ENCODE measurements at regions not wholly inside any gene's neighbourhood (a gene's known extent, or its start where the extent isn't known, plus 50 kb on each side); places are given as distances from the start of the nearest gene placed in this dataset.
"Not testable (repeated sequence)": the region's sequence is repeated elsewhere in the genome, so short reads cannot be mapped to it uniquely, and the experiment has no call there.

DNA sequence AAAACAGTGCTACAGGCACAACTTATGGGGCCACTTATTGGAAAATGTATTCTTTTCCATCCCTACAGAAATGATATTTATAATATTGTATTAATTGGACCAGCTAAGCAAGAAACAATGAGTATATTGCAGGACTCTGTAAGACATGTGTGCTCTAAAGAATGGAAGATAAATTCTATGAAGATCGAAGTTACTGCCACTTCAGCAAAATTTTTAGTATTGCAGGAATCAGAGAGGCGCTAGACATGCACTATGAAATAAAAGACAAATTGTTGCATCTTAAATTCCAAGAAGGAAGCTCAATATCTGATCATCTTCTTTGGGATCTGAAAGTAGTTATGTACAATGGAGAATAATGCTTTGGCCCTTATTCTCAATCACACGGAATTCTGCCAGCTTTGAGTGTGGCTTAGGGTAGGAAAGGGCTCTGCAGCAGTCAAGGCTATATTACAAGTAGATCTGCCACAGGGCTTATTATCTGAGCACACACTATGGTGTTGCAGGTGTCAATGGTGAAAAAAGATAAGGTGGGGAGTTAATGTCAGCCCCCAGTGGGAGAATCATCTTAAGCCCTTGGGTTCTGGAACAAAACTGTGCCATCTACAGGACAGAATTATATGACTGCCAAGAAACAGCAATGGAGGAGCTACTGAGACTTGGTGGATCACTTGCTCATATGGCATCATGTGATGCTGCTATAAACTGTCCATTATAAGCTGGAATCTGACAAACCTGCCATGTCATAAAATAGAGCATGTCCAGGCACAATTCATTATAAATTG is 334.0 kb upstream of the NDST3 start:
- no peak for DNase-seq

DNA sequence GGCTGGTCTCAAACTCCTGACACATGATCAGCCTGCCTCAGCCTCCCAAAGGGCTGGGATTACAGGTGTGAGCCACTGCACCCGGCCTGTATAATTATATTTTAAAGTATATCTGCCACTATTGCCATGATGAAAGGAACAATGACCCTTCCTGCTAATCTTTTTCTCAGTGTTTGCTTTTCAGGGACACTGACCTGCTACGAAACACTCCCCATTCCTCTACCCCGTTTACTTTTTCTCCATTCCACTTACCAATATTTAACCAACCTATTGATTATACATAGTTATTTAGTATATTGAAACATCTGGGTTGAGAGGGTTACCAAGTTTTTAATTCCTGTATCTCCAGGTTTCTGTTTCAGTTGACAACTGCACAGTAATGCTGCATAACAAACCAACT is 331.9 kb upstream of the NDST3 start:
- no peak for DNase-seq

DNA sequence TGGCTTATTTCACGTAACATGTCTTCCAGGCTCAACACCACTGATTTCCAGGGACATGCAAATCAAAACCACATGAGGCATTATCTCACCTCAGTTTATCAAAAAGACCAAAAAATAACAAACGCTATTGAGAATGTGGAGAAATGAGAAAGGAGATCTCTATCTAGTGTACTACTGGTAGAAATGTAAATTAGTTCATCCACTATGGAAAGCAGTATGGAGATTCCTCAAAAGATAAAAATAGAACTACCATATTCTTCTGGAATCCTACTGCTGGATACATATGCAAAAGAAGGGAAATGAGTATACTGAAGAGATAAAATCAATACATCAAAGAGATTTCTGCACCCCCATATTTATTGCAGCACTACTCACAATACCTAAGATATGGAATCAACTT is 329.6 kb upstream of the NDST3 start:
- DNase-seq: no peak

DNA sequence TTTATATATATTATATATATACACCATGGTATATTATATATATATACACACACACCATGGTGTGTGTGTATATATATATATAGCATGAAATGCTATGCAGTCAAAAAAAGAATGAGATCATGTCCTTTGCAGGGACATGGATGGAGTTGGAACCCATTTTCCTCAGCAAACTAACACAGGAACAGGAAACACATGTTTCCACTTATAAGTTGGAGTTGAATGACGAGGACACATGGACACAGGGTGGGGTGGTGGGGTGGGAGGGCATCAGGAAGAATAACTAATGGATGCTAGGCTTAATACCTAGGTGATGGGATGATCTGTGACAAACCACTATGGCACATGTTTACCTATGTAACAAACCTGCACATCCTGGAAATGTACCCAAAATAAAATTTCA is 293.6 kb upstream of the NDST3 start:
- no peak for DNase-seq

DNA sequence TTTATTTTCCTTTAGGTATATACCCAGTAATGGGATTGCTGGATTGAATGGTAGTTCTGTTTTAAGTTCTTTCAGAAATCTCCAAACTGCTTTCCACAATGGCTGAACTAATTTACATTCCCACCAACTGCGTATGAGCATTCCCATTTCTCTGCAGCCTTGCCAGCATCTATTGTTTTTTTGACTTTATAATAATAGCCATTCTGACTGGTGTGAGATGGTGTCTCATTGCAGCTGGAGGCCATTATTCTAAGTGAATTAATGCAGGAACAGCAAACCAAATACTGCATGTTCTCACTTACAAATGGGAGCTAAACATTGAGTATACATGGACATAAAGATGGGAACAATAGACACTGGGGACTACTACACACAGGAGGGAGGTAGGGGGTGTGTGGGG is 288.9 kb upstream of the NDST3 start:
- not testable (repeated sequence) for DNase-seq

DNA sequence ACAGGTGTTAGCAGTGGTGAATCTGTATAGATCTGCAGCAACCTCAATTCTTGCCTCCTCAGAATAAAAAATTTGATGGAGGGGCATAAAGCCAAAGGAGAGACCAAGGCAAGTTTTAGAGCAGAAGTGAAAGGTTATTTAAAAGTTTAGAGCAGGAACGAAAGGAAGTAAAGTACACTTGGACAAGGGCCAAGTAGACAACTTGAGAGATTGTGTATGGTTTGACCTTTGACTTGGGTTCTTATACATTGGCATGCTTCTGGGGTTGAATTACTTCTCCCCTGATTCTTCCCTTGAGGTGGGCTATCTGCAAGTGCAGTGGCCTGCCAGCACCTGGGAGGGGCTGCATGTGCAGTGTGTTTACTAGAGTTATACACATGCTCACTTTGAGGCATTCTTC is 278.8 kb upstream of the NDST3 start:
- no peak for DNase-seq

DNA sequence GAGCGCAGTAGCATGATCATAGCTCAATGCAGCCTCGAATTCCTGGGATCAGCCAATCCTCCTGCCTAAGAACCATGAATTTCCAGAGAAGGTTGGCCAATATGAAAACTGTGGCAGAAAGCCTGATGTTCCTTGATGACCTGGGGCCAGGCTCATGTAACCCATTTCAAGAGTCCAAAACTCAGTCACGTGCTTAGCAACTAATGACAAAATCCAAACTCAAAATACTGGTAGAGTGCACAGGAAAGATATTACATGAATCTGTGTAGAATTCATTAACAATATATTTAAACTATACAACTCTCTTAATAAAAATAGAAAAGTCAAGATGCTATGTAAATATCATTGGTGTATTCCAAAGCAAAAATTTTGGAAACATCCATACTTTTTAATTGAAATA is 265.7 kb upstream of the NDST3 start:
- no peak for DNase-seq

DNA sequence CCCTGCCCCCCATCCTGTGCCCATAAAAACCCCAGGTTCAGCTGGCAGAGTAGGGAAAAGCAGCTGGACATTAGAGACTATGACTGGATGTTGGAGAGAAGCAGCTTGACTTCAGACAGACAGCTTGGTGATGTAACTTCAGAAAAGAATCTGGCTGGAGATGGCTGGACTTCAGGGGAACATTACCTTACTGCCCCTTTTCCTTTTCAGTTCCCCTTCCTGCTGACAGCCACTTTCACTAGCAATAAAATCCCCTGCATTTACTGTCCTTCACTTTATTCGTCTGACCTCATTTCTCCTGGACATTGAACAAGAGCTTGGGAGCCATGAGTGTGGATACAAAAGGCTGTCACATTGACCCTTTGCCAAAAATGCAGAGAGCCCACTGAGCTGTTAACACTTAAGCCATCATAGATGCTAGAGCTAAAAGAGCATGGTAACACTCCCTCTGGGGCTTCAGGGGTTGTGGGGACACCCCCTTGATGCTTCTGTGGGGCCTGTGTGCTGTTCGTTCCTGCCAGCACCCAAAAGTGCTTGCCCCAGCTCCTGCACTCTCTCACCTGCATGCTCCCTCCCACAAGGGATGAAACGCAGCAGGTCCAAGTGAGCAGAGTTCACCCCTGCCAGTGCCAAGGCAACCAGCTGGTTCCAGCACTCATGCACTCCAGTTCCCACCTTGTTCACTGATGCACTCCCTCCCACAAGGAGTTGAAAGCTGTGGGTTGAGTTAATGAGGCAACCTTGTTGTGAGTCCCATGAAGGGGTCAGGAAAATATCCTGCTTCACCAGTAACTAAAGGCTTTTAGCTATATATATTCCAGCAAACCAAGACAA is 263.8 kb upstream of the NDST3 start:
- DNase-seq: peak; percentile 58

DNA sequence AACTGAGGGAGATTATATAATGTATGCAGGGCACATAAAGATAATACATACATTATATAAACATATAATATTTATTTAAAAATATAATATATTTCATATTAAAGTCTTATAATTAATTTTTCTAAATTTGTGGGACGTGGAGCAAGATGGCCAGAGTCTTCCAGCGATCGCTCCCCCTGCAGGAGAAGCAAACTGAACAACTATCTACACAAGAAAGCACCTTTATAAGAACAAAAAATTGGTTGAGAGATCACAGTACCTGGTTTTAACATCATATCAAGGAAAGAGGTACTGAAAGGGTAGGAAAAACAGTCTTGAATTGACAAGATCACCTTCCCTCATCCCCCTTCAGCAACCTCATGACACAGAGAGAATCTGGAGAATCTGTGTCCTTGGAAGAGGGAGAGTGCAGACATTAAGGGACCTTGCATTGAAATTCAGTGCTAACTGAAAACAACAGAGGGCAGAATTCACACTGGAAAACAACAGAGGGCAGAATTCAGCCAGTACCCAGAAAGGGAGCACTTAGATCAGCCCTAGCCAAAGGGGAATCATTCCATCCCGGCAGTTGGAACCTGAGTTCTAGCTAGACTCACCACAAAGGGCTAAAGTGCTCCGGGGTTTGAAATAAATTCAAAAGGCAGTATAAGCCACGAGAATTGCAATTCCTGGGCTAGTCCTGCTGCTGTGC is 262.5 kb upstream of the NDST3 start:
- DNase-seq: peak; percentile 69

DNA sequence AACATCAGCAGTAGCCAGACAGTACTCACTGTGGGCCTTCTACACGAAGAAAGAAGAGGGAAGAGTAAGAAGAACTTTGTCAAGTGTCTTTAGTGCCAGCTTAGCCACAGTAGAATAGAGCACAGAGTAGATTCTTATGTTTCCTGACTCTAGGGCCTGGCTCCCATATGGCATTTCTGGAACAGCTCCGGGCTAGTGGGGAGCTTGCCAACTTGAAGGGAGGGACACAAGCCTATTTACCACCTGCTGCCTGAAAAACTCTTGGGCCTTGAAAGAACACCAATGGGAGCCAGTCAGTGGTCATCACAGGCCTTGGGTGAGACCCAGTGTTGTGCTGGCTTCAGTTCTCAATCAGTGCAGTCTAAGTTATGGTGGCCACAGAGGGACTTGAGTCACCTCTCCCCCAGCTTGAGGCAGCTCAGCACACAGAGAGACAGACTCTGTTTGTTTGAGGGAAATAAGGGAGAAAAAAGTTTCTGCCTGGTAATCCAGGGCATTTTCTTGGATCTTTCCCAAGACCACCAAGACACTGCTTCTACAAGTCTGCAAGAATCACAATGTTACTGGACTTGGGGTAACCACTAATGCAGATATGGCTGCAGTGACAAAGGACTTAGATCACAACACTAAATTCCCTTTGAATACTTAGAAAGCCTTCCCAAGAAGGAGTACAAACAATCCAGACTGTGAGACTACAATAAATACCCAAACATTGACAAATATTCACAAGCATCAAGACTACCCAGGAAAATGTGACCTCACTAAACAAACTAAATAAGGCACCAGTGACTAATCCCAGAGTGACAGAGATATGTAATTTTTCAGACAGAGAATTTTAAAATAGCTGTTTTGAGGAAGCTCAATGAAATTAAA is 261.0 kb upstream of the NDST3 start:
- peak; percentile 96 for DNase-seq

DNA sequence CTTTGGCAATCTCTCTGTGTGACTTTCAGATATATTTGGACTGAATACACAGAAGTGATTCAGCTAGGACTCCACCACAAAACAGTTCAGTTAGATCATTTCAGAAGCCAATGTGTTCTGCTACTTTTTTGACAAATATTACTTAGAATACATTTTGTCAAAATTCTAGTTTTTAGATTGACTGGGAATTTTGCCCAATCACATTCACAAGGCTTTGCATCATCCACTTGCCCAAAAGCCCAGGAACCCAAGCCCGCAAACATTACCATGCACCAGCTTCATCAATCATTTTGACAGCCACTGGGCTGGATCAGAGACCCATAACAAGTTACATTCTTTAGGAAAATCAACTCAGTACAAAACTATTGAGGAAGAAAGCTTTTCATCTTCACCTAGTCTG is 256.6 kb upstream of the NDST3 start:
- peak; percentile 92 for DNase-seq

DNA sequence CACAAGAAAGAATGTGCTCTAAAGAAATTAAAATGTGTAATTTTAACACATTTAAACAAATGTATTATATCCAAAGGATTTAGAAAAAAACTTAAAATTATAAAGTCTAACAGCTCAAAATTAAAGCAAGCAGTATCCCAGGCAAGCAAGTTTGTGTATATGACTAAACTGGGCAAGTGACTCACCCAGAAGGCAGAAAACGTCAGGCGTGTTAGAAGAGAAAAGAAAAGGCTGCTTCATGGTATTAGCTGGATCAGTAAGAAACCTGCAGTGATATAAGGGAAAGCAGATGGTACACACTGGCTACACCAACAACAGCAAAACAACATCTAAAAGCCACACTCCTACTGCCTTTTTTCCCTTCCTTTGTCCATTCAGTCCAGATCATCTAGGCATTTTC is 250.6 kb upstream of the NDST3 start:
- peak; percentile 92 for DNase-seq

DNA sequence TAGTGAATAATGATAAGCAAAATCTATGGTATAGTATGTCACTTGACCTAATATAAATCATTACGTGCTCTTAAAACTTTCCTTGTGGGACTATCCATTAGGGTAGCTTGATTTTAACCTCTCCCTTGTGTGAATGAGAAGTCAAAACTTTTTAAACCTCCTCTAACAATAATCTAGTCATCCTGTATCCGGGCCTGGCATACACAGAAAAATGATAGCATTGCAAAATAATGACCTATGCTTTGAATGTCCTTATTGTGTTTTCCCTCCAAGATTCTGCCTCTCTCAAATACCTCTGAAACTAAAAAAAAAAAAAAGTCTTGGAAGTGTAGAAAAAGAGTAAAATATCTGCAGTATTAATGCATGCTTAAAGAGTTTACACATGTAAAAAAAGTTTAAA is 250.0 kb upstream of the NDST3 start:
- DNase-seq: peak; percentile 36

DNA sequence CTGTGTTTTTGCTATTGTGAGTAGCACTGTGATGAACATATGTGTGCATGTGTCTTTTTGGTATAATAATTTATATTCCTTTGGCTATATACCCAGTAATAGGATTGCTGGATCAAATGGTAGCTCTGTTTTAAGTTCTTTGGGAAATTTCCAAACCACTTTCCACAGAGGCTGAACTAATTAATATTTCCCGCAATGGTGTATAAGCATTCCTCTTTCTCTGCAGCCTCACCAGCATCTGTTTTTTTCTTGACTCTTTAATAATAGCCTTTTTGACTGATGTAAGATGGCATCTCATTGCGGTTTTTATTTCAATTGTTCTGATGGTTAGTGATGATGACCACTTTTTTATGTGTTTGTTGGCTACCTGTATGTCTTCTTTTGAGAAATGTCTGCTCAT is 247.7 kb upstream of the NDST3 start:
- peak; percentile 71 for DNase-seq

DNA sequence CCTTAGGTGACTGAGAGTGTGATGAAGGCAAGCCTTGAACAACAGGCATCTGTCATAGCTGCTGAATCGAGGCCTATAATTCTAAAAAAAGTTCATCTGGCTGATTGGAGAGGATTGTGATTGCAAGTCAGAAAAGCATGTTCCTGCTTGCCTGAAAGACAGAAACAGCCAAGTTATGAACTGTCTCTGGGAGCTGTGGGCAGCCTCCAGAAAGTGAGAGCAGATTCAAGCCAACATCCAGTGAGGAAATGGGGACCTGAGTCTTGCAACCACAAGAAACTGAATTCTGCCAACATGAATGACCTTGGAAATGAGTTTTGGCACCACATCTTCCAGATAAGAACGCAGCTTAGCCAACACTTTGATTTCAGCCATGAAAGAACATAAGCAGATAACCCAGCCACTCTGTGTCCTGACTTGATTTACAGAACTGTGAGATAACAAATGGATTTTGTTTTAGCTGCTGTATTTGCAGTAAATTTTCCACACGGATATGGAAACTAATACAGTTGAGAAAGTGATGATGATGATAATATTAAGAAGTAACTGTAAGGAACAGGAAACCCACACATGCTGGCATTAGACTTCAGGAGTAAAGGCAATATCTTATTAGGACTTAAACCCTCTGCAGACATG is 240.3 kb upstream of the NDST3 start:
- peak; percentile 76 for DNase-seq

DNA sequence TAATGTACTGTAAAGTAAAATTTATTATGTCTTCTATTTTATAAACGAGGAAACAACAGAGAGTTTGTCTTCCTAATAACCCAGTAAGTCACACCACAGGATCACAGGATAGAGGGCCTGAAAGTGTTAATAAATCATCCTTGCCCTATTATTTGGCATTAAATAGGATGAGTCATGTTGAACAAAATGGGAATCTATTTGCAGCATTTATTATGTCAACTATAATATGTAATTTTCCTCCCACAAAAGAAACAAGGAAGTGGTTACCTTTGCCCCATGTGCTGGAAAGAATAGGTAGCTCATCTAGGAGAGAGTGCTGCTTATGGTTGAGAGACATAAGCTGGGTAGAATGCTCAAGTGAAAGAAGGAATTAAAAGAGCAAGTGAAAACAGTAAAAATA is 237.6 kb upstream of the NDST3 start:
- peak; percentile 65 for DNase-seq

DNA sequence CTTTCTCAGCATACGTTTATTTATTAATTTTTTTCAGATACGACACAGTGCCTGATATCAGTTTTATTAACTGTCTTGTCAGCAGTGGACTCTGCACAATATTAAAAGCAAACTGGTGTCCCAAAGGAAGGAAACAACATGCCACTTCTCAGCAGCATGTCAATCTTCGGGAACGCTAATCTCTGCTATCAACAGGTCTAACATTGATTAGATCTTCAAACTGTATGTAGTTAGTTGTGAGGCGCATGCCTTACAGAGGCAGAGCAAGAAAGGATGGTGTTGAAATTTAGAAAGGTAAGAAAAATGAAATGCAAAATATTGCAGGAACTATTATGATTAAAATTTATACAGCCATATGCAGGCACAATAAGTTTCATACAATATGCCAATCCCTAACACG is 233.7 kb upstream of the NDST3 start:
- DNase-seq: no peak

DNA sequence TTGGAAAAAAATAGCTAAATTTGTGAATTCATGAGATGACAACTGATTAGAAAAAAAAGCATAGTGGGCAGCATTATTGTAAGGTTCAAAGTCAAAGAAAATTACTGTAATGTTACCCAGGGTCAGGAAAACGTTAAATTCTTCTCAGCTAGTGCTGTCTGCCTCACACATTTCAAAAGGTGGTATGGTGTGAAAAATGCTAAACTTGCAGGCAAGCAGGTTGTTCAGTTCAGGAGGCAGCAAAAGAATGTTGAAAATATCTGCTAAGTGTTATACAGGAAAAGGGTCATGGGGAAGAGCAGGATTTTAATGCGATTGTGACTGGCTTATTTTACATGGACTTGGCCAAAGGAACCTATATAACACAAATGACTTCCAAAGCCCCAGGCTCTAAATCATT is 232.5 kb upstream of the NDST3 start:
- no peak for DNase-seq

DNA sequence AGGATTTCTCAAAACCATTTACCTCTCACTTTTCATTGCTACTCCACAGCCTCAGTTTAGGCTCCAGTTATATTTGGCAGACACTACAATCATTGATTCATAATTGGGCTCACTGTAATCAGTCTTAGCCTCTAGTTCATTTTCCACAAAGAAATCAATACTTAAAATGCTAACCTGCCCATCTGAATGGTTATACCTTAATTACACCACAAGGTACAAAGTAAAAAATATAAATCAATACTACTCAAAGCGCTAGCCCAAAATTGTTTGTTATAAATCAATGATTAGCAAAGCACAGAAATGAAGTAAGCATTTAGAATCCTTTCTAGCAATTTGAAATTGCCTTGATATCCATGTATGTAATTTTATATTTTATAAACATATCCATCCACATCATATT is 222.6 kb upstream of the NDST3 start:
- DNase-seq: no peak

DNA sequence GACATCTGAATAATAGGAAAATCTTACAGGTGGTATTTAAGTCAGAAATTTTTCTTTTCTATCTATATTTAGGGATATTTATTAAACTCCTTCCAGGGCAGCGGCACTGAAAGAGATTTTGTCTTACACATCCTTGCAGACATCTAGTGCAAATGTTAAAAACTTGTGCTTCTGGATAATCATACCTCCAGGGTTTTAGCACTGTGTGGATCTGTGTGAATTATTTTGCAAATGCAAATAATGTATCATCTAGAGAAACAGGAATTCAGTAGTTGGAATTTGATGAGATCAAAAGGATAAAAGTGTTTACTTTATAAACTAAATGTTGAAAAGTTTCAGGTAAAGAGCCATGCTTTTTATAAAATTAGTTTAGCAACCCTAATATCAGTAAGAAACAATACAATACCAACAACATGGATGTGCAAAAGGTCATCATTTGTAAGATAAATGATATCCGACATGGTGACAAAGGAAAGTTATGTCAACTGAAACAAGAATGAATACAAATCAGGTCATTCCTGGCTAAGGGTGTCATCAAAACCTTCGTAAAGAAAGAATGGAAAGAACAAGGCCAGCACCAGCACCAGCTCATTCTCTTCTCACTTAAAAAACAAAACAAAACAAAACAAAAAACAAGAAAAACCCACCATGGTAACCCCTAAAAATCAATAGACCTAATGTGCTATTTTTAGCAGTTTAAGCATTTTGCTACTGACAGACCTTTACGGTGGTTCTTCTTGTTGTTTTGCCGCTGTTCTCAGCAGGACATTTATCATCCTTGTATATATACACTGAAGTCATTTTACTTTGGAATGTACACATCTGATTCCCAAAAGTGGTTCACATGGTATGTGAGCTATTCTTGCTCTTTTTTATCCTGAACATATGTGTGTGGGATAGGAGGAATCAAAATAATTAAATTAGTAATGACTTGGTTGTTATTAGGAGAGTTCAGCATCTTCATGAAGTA is 219.7 kb upstream of the NDST3 start:
- DNase-seq: no peak

DNA sequence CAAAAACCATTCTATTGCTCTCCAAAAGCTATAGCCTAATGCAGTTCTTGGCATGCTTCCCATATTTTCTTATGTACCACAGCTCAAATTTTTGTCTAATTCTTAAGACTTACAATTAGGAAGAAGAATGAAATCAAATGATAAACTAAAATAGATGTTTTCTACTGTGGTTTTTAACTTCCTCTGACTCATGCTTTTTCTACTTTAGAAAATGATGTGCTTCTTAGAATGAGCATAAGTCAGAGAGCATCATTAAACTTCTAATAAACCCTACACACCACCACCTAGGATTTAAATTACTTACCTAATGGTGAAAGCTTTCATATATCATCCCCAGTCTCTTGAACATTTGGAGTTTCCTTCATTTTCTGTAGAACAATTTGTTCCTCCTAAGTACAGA is 217.0 kb upstream of the NDST3 start:
- DNase-seq: no peak

Data from NCI-H446 treated with DMSO at 0.1 percent for 48 hours (cell line).